Thyroid gland (tissue), 4 donors: ENCODE measurements at regions not wholly inside any gene's neighbourhood (a gene's known extent, or its start where the extent isn't known, plus 50 kb on each side); places are given as distances from the start of the nearest gene placed in this dataset.

Experiments used
- DNase-seq, 2 donors: peaks; one replicate each; pipeline ENCODE4 v3.0.0-alpha.2; 2019
- H3K27ac ChIP-seq, 3 donors: fragments of 200-600 bp; sonication (generic); 1 replicate in 2 of 3; 2 replicates in 1 of 3; pipeline ENCODE4 v1.5.1; 2016 to 2019; ENCODE audit warnings: mild to moderate bottlenecking in 1 of 3, moderate library complexity in 1 of 3
- H3K27me3 ChIP-seq: fragments of 200-600 bp; sonication (generic); one replicate; pipeline ENCODE4 v1.5.1; 2019
- H3K36me3 ChIP-seq, 2 donors: fragments of 200-600 bp; sonication (generic); one replicate each; pipeline ENCODE4 v1.5.1; 2016 to 2019
- H3K4me1 ChIP-seq, 2 donors: fragments of 200-600 bp; sonication (generic); one replicate each; pipeline ENCODE4 v1.5.1; 2017 to 2019
- H3K4me3 ChIP-seq, 3 donors: fragments of 200-600 bp; sonication (generic); replicated peaks in 1 of 3; 1 replicate in 2 of 3; 2 replicates in 1 of 3; pipeline ENCODE4 v1.5.1; 2016; ENCODE audit warnings: mild to moderate bottlenecking in 1 of 3
- H3K9me3 ChIP-seq: fragments of 200-600 bp; sonication (generic); one replicate; pipeline ENCODE4 v1.5.1; 2017
- POLR2A ChIP-seq, 2 donors: fragments of 450-650 bp; IDR thresholded peaks; one replicate each; pipeline ENCODE4 v1.6.1; 2017; ENCODE audit warnings: antibody characterized with exemption in 2 of 2, mild to moderate bottlenecking in 2 of 2, moderate library complexity in 1 of 2
- WGBS, 2 donors: methylation state at CpG; one replicate each; pipeline ENCODE4 v1.1.5; 2017; 5-methylcytosine and 5-hydroxymethylcytosine counted together
- intact Hi-C: fragments of 100-400 bp; cut with DNase I; formaldehyde crosslinking; loops from one replicate; pipeline ENCODE4 v1.15.1; 2023
- TF ChIP-seq, protein P1 (sequence below), 6 experiments: fragments of 200-600 bp in 3 of 6; fragments of 450-650 bp in 3 of 6; sonication (generic) in 3 of 6; IDR thresholded peaks; one replicate each; pipeline ENCODE4 v1.5.1; 2016 to 2019; ENCODE audit warnings: antibody characterized with exemption in 6 of 6, mild to moderate bottlenecking in 2 of 6, inconsistent platforms in 1 of 6, moderate library complexity in 1 of 6

DNA sequence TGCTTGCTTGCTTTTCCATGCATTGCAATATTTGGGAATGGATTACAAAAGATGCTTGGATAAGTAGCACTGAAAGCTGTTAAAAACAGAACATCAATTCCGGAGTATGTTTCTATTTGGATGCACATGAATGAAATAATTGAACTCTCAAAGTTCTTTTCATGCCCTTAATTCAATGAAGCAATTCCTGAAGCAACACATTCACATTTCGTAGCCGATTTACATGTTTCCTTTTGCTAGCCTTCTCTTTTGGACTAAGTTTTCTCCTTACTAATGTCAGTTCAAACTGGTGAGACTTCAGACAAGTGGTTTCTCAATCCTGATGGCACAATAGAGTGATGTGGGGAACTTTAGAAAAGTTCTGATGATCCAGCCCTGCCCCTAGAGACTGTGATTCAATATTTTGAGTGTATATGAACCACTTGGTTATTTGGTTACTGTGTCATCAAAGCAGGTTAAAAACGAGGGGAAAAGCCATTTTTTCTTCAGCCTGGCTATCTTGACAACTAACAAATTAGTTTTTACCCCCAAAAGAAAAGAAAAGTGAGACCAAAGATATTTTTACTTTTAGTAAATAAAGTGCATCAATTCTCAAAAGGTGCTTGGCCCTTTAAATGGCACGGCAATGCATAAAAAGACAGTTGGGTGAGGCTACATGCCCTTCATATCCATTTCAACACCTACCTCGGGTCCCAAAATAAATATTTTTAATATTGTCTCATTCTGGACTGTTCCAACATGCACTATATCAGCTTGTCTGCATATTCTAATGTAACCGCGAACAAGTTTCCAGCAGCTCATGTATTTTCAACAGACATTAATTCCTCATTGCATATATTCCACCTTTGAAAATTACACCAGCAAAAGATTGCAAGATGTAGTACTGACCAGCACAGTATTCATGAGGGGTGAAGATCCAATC lies 90.1 kb upstream of the RPL34 start:
- H3K9me3 ChIP-seq = no peaks in the 10 kb centered on the region
- no peak for DNase-seq
- intact Hi-C loops = no loop called here
- no peaks in the 10 kb centered on the region for H3K36me3 ChIP-seq
- H3K4me1 ChIP-seq = no peaks in the 10 kb centered on the region
- H3K27me3 ChIP-seq = no peaks in the 10 kb centered on the region
- H3K27ac ChIP-seq = no peak overlapping the region
- no peak overlapping the region for H3K4me3 ChIP-seq
- WGBS, 2 donors = 53 to 59% methylated on average over 8 of the region's 8 CpGs
- TF ChIP-seq, protein P1, sequence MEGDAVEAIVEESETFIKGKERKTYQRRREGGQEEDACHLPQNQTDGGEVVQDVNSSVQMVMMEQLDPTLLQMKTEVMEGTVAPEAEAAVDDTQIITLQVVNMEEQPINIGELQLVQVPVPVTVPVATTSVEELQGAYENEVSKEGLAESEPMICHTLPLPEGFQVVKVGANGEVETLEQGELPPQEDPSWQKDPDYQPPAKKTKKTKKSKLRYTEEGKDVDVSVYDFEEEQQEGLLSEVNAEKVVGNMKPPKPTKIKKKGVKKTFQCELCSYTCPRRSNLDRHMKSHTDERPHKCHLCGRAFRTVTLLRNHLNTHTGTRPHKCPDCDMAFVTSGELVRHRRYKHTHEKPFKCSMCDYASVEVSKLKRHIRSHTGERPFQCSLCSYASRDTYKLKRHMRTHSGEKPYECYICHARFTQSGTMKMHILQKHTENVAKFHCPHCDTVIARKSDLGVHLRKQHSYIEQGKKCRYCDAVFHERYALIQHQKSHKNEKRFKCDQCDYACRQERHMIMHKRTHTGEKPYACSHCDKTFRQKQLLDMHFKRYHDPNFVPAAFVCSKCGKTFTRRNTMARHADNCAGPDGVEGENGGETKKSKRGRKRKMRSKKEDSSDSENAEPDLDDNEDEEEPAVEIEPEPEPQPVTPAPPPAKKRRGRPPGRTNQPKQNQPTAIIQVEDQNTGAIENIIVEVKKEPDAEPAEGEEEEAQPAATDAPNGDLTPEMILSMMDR (IDR thresholded peaks at IDR 0.05) = no peak
- TF ChIP-seq POLR2A (IDR thresholded peaks at IDR 0.05) = no peak

DNA sequence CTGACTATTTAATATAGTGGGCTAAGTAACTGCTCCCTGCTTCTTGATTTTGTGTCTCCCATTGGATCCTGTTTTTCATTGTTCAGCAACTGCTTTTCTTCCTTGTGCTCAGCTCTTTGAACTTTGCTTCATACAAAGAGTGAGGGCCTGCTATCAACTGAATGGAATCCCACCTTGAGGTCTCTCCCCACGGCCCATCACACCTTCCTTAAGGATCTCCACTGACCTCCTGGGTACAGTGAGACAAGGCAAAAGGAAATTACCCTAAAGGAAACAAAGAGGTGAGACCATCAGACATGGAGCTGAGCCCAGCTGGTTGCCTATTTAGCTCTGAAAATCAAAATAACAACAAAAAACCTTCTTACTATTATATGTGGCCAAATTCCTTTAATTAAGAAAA lies 91.3 kb upstream of the RPL34 start:
- no peak overlapping the region for H3K4me3 ChIP-seq
- TF ChIP-seq POLR2A (IDR thresholded peaks at IDR 0.05) = no peak
- TF ChIP-seq, protein P1 (IDR thresholded peaks at IDR 0.05) = no peak
- H3K4me1 ChIP-seq = no peaks in the 10 kb centered on the region
- no peaks in the 10 kb centered on the region for H3K27me3 ChIP-seq
- 88% methylated on average over 1 of the region's 1 CpG for WGBS, 2 donors
- H3K36me3 ChIP-seq = no peaks in the 10 kb centered on the region
- intact Hi-C loops = no loop called here
- no peak for DNase-seq
- no peak overlapping the region for H3K27ac ChIP-seq
- no peaks in the 10 kb centered on the region for H3K9me3 ChIP-seq

DNA sequence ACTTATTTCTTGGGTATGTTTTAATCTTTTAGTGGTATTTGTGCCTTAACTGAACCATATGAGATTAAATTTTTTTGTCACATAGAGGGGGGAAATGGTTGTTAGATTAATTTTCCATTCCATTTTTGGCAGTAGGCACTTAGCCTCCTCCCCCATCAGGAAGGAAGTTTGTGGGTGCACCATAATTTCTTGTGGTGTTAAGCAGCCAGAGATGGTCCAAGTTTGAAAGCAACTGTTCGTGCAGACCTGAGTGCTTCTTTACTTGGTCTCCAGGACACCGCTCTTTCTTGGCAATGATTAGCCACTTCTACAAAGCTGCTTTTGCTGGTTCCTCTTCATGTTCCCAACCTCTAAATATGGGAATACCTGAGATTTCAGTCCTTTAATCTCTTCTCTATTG lies 92.7 kb upstream of the RPL34 start:
- DNase-seq = no peak
- no peaks in the 10 kb centered on the region for H3K36me3 ChIP-seq
- no peak overlapping the region for H3K4me3 ChIP-seq
- H3K27me3 ChIP-seq = no peaks in the 10 kb centered on the region
- no peak overlapping the region for H3K27ac ChIP-seq
- intact Hi-C loops = no loop called here
- no peaks in the 10 kb centered on the region for H3K4me1 ChIP-seq
- no peak for TF ChIP-seq POLR2A (IDR thresholded peaks at IDR 0.05)
- TF ChIP-seq, protein P1 (IDR thresholded peaks at IDR 0.05) = no peak
- WGBS, 2 donors = 64 to 69% methylated on average over 2 of the region's 2 CpGs
- no peaks in the 10 kb centered on the region for H3K9me3 ChIP-seq

DNA sequence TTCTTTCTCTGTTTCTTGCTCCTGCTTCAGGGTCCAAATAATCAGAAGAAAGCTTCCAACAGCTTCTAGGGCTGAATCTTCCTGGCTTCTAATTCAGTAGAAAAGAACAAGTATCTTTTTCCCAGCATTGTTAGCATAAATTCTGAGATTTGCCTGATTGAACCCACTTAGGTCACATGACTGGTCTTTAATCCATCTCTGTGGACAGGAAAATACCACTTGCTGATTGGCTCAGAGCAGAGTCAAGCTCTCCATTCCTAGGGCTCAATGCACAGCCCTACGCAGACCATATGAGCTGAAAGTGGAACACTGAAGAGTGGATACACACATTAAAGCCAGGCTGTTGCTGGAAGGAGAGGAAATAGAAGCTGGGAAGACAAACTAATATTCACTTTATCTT lies 99.6 kb upstream of the RPL34 start:
- Histone ChIP-seq H3K36me3 (no peaks in the 10 kb centered on the region), H3K27ac (no peak overlapping the region), H3K4me3 (no peak overlapping the region), H3K9me3 (no peaks in the 10 kb centered on the region), H3K27me3 (no peaks in the 10 kb centered on the region), H3K4me1 (no peaks in the 10 kb centered on the region)
- intact Hi-C loops = no loop called here
- WGBS, 2 donors = 84 to 86% methylated on average over 1 of the region's 1 CpG
- TF ChIP-seq, protein P1 (IDR thresholded peaks at IDR 0.05) = no peak
- no peak for TF ChIP-seq POLR2A (IDR thresholded peaks at IDR 0.05)
- DNase-seq = no peak

DNA sequence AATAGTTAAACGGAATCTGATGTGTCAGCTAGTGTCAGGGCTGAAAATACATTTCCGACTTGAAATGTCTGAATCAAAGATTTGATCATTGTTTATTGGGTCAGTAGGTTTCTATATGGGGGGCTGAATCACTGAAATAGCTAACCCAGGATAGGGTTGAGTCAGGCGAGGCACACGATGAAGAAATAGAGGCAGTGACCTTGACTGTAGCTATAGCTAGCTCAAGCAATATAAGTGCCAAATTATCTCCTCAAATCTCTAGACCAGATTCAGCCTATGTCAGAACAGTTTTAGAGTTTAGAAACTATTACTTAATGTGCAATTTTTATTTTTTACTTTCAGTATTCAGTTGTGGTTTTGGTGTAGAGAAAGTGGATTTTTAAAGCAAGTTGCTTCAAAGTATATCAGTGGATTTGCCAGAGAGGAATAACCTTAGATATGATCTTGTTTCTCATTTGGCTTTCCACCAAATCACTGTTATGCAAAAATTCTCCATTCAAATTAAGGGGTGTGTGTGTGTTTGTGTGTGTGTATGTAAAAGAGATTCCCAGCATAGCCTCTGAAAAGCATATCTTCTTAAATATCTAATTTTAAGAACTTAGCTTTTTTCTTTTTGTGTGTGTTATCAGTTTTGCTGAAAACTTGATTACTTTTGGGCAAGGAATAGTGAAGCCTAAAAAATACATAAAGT lies 100.3 kb upstream of the RPL34 start:
- H3K4me3 ChIP-seq = no peak overlapping the region
- no peak for DNase-seq
- H3K36me3 ChIP-seq = no peaks in the 10 kb centered on the region
- WGBS, 2 donors = 75 to 81% methylated on average over 4 of the region's 4 CpGs
- H3K9me3 ChIP-seq = no peaks in the 10 kb centered on the region
- TF ChIP-seq POLR2A (IDR thresholded peaks at IDR 0.05) = no peak
- TF ChIP-seq, protein P1 (IDR thresholded peaks at IDR 0.05) = no peak
- H3K4me1 ChIP-seq = no peaks in the 10 kb centered on the region
- intact Hi-C loops = loop anchor here (10.0 kb wide), 1 partner anchor 495 kb away; no protein-coding TSS in a partner anchor
- H3K27me3 ChIP-seq = no peaks in the 10 kb centered on the region
- no peak overlapping the region for H3K27ac ChIP-seq
